B cell (primary cell): ENCODE measurements at regions not wholly inside any gene's neighbourhood (a gene's known extent, or its start where the extent isn't known, plus 50 kb on each side); places are given as distances from the start of the nearest gene placed in this dataset.

Experiments used
- ATAC-seq: fragments of 200-7000 bp; cut with Tn5 transposase; one replicate; pipeline ENCODE4 v1.10.0; 2021; ENCODE audit warnings: low read depth, mild to moderate bottlenecking, moderate number of reproducible peaks, moderate library complexity
- CTCF ChIA-PET: fragments of 350-600 bp; sonication (Branson Sonifier 250); formaldehyde crosslinking; loops from one replicate; lab custom pipeline; 2021; ENCODE audit warnings: antibody characterized with exemption, inconsistent platforms; lab: Charles Lee
- POLR2A ChIA-PET: fragments of 350-600 bp; sonication (Branson Sonifier 250); formaldehyde crosslinking; loops from one replicate; lab custom pipeline; 2021; ENCODE audit warnings: antibody characterized with exemption; lab: Charles Lee
- DNase-seq: peaks from one replicate; pipeline ENCODE4 v3.0.0; 2013
- H2AFZ ChIP-seq: 2 replicates; pipeline ENCODE4 v1.6.1; 2012; ENCODE audit warnings: mild to moderate bottlenecking, low read depth, low read length; ENCODE audit not compliant: insufficient read depth, poor library complexity, severe bottlenecking
- H3K27ac ChIP-seq, 2 donors: 1 replicate in 1 of 2; 2 replicates in 1 of 2; pipeline ENCODE4 v1.5.1; 2012 to 2013; ENCODE audit warnings: low read length in 2 of 2, mild to moderate bottlenecking in 2 of 2, moderate library complexity in 1 of 2
- H3K27me3 ChIP-seq, 4 experiments: fragments of 200-600 bp in 1 of 4; sonication (generic) in 1 of 4; replicated peaks in 1 of 4; 1 replicate in 2 of 4; 2 replicates in 2 of 4; pipeline versions ENCODE4 v1.6.1 to v1.7.0; 2013 to 2016; ENCODE audit warnings: low read length in 3 of 4, mild to moderate bottlenecking in 2 of 4, mixed read lengths in 1 of 4, moderate library complexity in 1 of 4; ENCODE audit not compliant: insufficient read depth in 4 of 4, control insufficient read depth in 3 of 4; ENCODE audit errors: control extremely low read depth in 1 of 4
- H3K36me3 ChIP-seq, 2 experiments: replicated peaks in 1 of 2; 1 replicate in 1 of 2; 2 replicates in 1 of 2; pipeline versions ENCODE4 v1.6.1 to v1.7.1; 2013; ENCODE audit warnings: low read length in 1 of 2; ENCODE audit not compliant: insufficient read depth in 2 of 2, control insufficient read depth in 1 of 2; ENCODE audit errors: control extremely low read depth in 1 of 2, extremely low read depth in 1 of 2
- H3K4me1 ChIP-seq, 2 donors: fragments of 200-600 bp in 1 of 2; sonication (generic) in 1 of 2; 1 replicate in 1 of 2; 2 replicates in 1 of 2; pipeline versions ENCODE4 v1.5.1 to v1.6.1; 2013 to 2017; ENCODE audit warnings: low read length in 2 of 2; ENCODE audit not compliant: control insufficient read depth in 2 of 2, insufficient read depth in 2 of 2
- H3K4me2 ChIP-seq: replicated peaks from 2 replicates; pipeline ENCODE3; 2012; ENCODE audit warnings: mild to moderate bottlenecking, low read depth, low read length; ENCODE audit not compliant: poor library complexity, severe bottlenecking
- H3K4me3 ChIP-seq, 5 experiments: fragments of 200-600 bp in 1 of 5; sonication (generic) in 1 of 5; 1 replicate in 3 of 5; 2 replicates in 2 of 5; pipeline versions ENCODE4 v1.5.1 to v1.7.0; 2011 to 2016; ENCODE audit warnings: low read length in 4 of 5, mild to moderate bottlenecking in 4 of 5, low read depth in 2 of 5, control low read depth in 1 of 5, moderate library complexity in 1 of 5; ENCODE audit not compliant: insufficient read depth in 1 of 5; ENCODE audit errors: control extremely low read depth in 1 of 5, extremely low read depth in 1 of 5
- H3K79me2 ChIP-seq: fragments of 200-600 bp; sonication (generic); one replicate; pipeline ENCODE4 v1.6.0; 2016; ENCODE audit warnings: low read length; ENCODE audit not compliant: control insufficient read depth, insufficient read depth
- H3K9ac ChIP-seq: fragments of 200-600 bp; sonication (generic); 2 replicates; pipeline ENCODE4 v1.6.1; 2017; ENCODE audit warnings: mild to moderate bottlenecking, low read length, moderate library complexity
- H3K9me3 ChIP-seq, 3 donors: one replicate each; pipeline versions ENCODE4 v1.6.1 to v1.7.1; 2013; ENCODE audit warnings: low read length in 2 of 3; ENCODE audit not compliant: control insufficient read depth in 2 of 3, insufficient read depth in 1 of 3; ENCODE audit errors: control extremely low read depth in 1 of 3
- H4K20me1 ChIP-seq: 2 replicates; pipeline ENCODE4 v1.6.0; 2012; ENCODE audit warnings: mild to moderate bottlenecking, low read length; ENCODE audit not compliant: insufficient read depth, control insufficient read depth, poor library complexity, severe bottlenecking
- H3K27ac Mint-ChIP-seq: one replicate; pipeline ENCODE4 v1.8.0; 2021; ENCODE audit warnings: mixed read lengths
- H3K27me3 Mint-ChIP-seq: one replicate; pipeline ENCODE4 v1.8.0; 2021; ENCODE audit warnings: mixed read lengths
- H3K4me1 Mint-ChIP-seq: one replicate; pipeline ENCODE4 v1.8.0; 2021; ENCODE audit warnings: mixed read lengths
- H3K4me3 Mint-ChIP-seq: one replicate; pipeline ENCODE4 v1.8.0; 2021; ENCODE audit warnings: mixed read lengths
- H3K9me3 Mint-ChIP-seq: one replicate; pipeline ENCODE4 v1.8.0; 2022; ENCODE audit warnings: mixed read lengths; ENCODE audit not compliant: insufficient read depth
- EZH2 ChIP-seq: IDR thresholded peaks from 2 replicates; pipeline ENCODE4 v1.6.1; 2012; ENCODE audit warnings: borderline replicate concordance, low read depth, mild to moderate bottlenecking, moderate library complexity, low read length; ENCODE audit not compliant: insufficient read depth, poor library complexity, severe bottlenecking
- WGBS: methylation state at CpG from one replicate; pipeline ENCODE4 v1.1.5; 2013; ENCODE audit warnings: missing lambda C conversion rate; ENCODE audit not compliant: insufficient coverage; 5-methylcytosine and 5-hydroxymethylcytosine counted together
- intact Hi-C: fragments of 100-400 bp; cut with micrococcal nuclease; formaldehyde crosslinking; loops from one replicate; pipeline ENCODE4 v1.10.0; 2022
- TF ChIP-seq, protein P1 (sequence below): fragments of 200-600 bp; IDR thresholded peaks from one replicate; pipeline ENCODE4 v1.8.0; 2022; ENCODE audit warnings: antibody characterized with exemption, mild to moderate bottlenecking

- Histone ChIP-seq H3K79me2 (no peaks in the 10 kb centered on the region), H3K36me3 (no peaks in the 10 kb centered on the region), H3K9ac (no peak overlapping the region), H3K27me3 (no peaks in the 10 kb centered on the region), H3K4me1 (no peaks in the 10 kb centered on the region), H3K4me2 (no peak overlapping the region), H4K20me1 (no peaks in the 10 kb centered on the region), H3K4me3 (no peak overlapping the region), H3K9me3 (peaks cover 0 to 5% (median 0%) of the 10 kb centered on the region in 3 donors), H3K27ac (no peak overlapping the region), H2AFZ (no peak overlapping the region)
- no CpG with 5 or more reads among the region's 1 CpG for WGBS
- Mint-ChIP-seq H3K27me3 (no peaks in the 10 kb centered on the region), H3K27ac (no peak overlapping the region), H3K9me3 (peaks cover 3% of the 10 kb centered on the region), H3K4me1 (no peaks in the 10 kb centered on the region), H3K4me3 (no peak overlapping the region)
- no peak for ATAC-seq
- CTCF ChIA-PET: no interaction called here
- intact Hi-C loops: no loop called here
- TF ChIP-seq, protein P1, sequence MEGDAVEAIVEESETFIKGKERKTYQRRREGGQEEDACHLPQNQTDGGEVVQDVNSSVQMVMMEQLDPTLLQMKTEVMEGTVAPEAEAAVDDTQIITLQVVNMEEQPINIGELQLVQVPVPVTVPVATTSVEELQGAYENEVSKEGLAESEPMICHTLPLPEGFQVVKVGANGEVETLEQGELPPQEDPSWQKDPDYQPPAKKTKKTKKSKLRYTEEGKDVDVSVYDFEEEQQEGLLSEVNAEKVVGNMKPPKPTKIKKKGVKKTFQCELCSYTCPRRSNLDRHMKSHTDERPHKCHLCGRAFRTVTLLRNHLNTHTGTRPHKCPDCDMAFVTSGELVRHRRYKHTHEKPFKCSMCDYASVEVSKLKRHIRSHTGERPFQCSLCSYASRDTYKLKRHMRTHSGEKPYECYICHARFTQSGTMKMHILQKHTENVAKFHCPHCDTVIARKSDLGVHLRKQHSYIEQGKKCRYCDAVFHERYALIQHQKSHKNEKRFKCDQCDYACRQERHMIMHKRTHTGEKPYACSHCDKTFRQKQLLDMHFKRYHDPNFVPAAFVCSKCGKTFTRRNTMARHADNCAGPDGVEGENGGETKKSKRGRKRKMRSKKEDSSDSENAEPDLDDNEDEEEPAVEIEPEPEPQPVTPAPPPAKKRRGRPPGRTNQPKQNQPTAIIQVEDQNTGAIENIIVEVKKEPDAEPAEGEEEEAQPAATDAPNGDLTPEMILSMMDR: no peak
- TF ChIP-seq EZH2: no peak
- DNase-seq: no peak
- POLR2A ChIA-PET: no interaction called here
Measured at GRCh38 chr3:65177960-65178376, 490.2 kb upstream of the ADAMTS9 start.

GRCh38 chr3:65174713-65175112 is 486.9 kb upstream of the ADAMTS9 start:
- no peak for ATAC-seq
- H3K27ac Mint-ChIP-seq: no peak overlapping the region
- Histone ChIP-seq H2AFZ (no peak overlapping the region), H3K27ac (no peak overlapping the region), H4K20me1 (no peaks in the 10 kb centered on the region), H3K9me3 (peaks cover 0 to 5% (median 0%) of the 10 kb centered on the region in 3 donors), H3K4me1 (no peaks in the 10 kb centered on the region), H3K36me3 (no peaks in the 10 kb centered on the region), H3K4me2 (no peak overlapping the region), H3K4me3 (no peak overlapping the region), H3K79me2 (no peaks in the 10 kb centered on the region), H3K9ac (no peak overlapping the region), H3K27me3 (no peaks in the 10 kb centered on the region)
- ChIA-PET CTCF (no interaction called here), POLR2A (no interaction called here)
- DNase-seq: no peak
- no peak for TF ChIP-seq EZH2
- TF ChIP-seq, protein P1: no peak
- intact Hi-C loops: no loop called here
- no peak overlapping the region for H3K4me3 Mint-ChIP-seq
- no peaks in the 10 kb centered on the region for H3K4me1 Mint-ChIP-seq
- no peaks in the 10 kb centered on the region for H3K27me3 Mint-ChIP-seq
- 71% methylated on average over 1 of the region's 2 CpGs for WGBS
- peaks cover 8% of the 10 kb centered on the region for H3K9me3 Mint-ChIP-seq
